ENCODE measurements at regions not wholly inside any gene's neighbourhood (a gene's known extent, or its start where the extent isn't known, plus 50 kb on each side); places are given as distances from the start of the nearest gene placed in this dataset.
"Not testable (repeated sequence)": the region's sequence is repeated elsewhere in the genome, so short reads cannot be mapped to it uniquely, and the experiment has no call there.

DNA sequence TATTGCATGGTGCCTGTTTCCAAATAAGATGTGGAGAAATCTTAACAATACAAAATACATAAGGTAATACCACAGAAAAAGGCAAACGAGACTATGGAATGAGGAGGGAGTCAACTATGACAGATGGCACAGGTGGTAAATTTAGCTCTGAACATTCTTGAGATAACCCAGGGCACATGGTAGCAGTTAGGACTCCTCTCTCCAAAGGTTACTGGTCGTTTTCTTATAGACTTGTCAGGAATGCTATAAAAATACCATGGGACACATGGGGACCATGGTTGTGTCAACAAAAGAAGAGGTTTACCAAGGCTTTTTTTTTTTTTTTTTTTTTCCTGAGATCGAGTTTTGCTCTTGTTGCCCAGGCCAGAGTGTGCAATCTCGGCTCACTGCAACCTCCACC is 209.4 kb upstream of the RFX3 start:
- no peaks in the 10 kb centered on the region for H3K36me3 Mint-ChIP-seq (ENCODE audit: insufficient read depth, unreplicated experiment)
- intact Hi-C loops (cut with micrococcal nuclease; ENCODE audit: unreplicated experiment), result loop anchor here (10.0 kb wide), 2 partner anchors 330 to 640 kb away; no protein-coding TSS in a partner anchor
- BruUV-seq (replicated peaks), result no TSS peak

DNA sequence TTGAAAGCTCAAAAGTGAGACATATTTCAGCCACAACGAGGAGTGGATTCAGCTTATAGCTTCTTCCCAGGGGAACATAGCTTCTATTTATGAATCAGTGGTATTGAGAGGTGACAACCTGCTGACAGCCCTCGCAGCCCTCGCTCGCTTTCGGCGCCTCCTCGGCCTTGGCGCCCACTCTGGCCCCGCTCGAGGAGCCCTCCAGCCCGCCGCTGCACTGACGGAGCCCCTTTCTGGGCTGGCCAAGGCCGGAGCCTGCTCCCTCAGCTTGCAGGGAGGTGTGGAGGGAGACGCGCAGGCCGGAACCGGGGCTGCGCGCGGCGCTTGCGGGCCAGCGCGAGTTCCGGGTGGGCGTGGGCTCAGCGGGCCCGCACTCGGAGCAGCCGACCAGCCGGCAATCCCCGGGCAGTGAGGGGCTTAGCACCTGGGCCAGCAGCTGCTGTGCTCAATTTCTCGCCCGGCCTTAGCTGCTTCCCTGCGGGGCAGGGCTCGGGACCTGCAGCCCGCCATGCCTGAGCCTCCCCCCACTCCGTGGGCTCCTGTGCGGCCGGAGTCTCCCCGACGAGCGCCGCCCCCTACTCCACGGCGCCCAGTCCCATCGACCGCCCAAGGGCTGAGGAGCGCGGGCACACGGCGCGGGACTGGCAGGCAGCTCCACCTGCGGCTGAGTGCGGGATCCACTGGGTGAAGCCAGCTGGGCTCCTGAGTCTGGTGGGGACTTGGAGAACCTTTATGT is 207.9 kb upstream of the RFX3 start:
- H3K9me3 Mint-ChIP-seq (ENCODE audit: low read depth, unreplicated experiment); H3K27me3 Mint-ChIP-seq (ENCODE audit: unreplicated experiment); DNase-seq; H3K36me3 Mint-ChIP-seq (ENCODE audit: insufficient read depth, unreplicated experiment); BruUV-seq (replicated peaks); H3K4me3 Mint-ChIP-seq (ENCODE audit: low read depth, unreplicated experiment); H3K27ac Mint-ChIP-seq (ENCODE audit: unreplicated experiment): not testable (repeated sequence)
- peaks cover 16% of the 10 kb centered on the region for H3K4me1 Mint-ChIP-seq (ENCODE audit: low read depth, unreplicated experiment)
- CTCF ChIA-PET, result interaction anchor here (1.5 to 1.6 kb wide), 2 partner anchors 343 to 633 kb away, joined by 3 to 8 read pairs; no protein-coding TSS in a partner anchor
- intact Hi-C loops (cut with micrococcal nuclease; ENCODE audit: unreplicated experiment), result loop anchor here (2.0 to 10.0 kb wide), 4 partner anchors 115 to 641 kb away; no protein-coding TSS in a partner anchor

More for the DNA sequence above, 209.4 kb upstream of the RFX3 start:
- CTCF ChIA-PET, result interaction anchor here (0.5 kb wide), 1 partner anchor 83 kb away, joined by 3 read pairs; no protein-coding TSS in a partner anchor
- H3K4me3 Mint-ChIP-seq (ENCODE audit: low read depth, unreplicated experiment), result no peak overlapping the region
- no peak for DNase-seq
- no peak for TF ChIP-seq CTCF (IDR thresholded peaks at IDR 0.05; ENCODE audit: unreplicated experiment)
- H3K9me3 Mint-ChIP-seq (ENCODE audit: low read depth, unreplicated experiment), result no peaks in the 10 kb centered on the region
- no peak overlapping the region for H3K27ac Mint-ChIP-seq (ENCODE audit: unreplicated experiment)
- peaks cover 27% of the 10 kb centered on the region for H3K4me1 Mint-ChIP-seq (ENCODE audit: low read depth, unreplicated experiment)
- H3K27me3 Mint-ChIP-seq (ENCODE audit: unreplicated experiment), result no peaks in the 10 kb centered on the region

DNA sequence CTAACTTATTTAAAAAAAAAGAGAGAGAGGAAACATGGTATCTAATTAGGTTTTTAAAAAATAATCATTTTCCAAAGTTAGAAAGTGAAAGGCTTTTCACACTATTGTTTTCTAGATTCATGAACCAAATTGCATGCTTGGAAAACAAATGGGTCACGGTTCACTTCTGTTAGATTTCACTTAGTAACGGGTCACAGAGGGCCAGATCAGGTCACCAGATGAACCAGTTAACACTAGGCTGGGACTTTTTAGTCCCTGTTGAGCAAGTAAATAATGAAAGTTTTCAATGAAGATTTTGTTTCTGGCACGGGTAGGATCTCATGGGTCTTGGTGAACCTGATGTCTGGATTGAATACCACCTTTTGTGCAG is 207.2 kb upstream of the RFX3 start:
- Mint-ChIP-seq H3K27me3 (ENCODE audit: unreplicated experiment) (no peaks in the 10 kb centered on the region), H3K4me3 (ENCODE audit: low read depth, unreplicated experiment) (no peak overlapping the region), H3K4me1 (ENCODE audit: low read depth, unreplicated experiment) (peaks cover 16% of the 10 kb centered on the region), H3K36me3 (ENCODE audit: insufficient read depth, unreplicated experiment) (no peaks in the 10 kb centered on the region), H3K27ac (ENCODE audit: unreplicated experiment) (no peak overlapping the region), H3K9me3 (ENCODE audit: low read depth, unreplicated experiment) (no peaks in the 10 kb centered on the region)
- CTCF ChIA-PET, result interaction anchor here (1.0 to 1.6 kb wide), 6 partner anchors 116 to 634 kb away, joined by 3 to 8 read pairs (median 4); no protein-coding TSS in a partner anchor
- no peak for DNase-seq
- no TSS peak for BruUV-seq (replicated peaks)
- intact Hi-C loops (cut with micrococcal nuclease; ENCODE audit: unreplicated experiment), result loop anchor here (2.0 to 10.0 kb wide), 4 partner anchors 116 to 642 kb away; no protein-coding TSS in a partner anchor
- no peak for TF ChIP-seq CTCF (IDR thresholded peaks at IDR 0.05; ENCODE audit: unreplicated experiment)

- Mint-ChIP-seq H3K4me1 (ENCODE audit: low read depth, unreplicated experiment) (peaks cover 16% of the 10 kb centered on the region), H3K27ac (ENCODE audit: unreplicated experiment) (no peak overlapping the region), H3K9me3 (ENCODE audit: low read depth, unreplicated experiment) (no peaks in the 10 kb centered on the region), H3K36me3 (ENCODE audit: insufficient read depth, unreplicated experiment) (no peaks in the 10 kb centered on the region), H3K27me3 (ENCODE audit: unreplicated experiment) (no peaks in the 10 kb centered on the region), H3K4me3 (ENCODE audit: low read depth, unreplicated experiment) (no peak overlapping the region)
- no TSS peak for BruUV-seq (replicated peaks)
- peak; percentile 66 for DNase-seq
- CTCF ChIA-PET, result interaction anchor here (0.6 to 1.5 kb wide), 6 partner anchors 116 to 635 kb away, joined by 3 to 8 read pairs (median 4); no protein-coding TSS in a partner anchor
- intact Hi-C loops (cut with micrococcal nuclease; ENCODE audit: unreplicated experiment), result loop anchor here (1.0 to 10.0 kb wide), 5 partner anchors 116 to 642 kb away; no protein-coding TSS in a partner anchor
- peak; percentile 29 for TF ChIP-seq CTCF (IDR thresholded peaks at IDR 0.05; ENCODE audit: unreplicated experiment)
These were observed 206.6 kb upstream of the RFX3 start for GRCh38 chr9:3732077-3733038.
